Head of caudate nucleus (tissue), 42 donors: ENCODE measurements at regions not wholly inside any gene's neighbourhood (a gene's known extent, or its start where the extent isn't known, plus 50 kb on each side); places are given as distances from the start of the nearest gene placed in this dataset.
A peak's percentile ranks its signal among the peaks of the same experiment; 100 is the strongest.

Source experiments
- DNase-seq, 42 donors: peaks; one replicate each; pipeline versions ENCODE4 v3.0.0 to v3.0.0-alpha.2; 2020 to 2021; ENCODE audit warnings: mixed read lengths in 7 of 42
- intact Hi-C: fragments of 100-400 bp; cut with DNase I; formaldehyde crosslinking; loops from one replicate; pipeline ENCODE4 v1.15.0; 2022

DNA sequence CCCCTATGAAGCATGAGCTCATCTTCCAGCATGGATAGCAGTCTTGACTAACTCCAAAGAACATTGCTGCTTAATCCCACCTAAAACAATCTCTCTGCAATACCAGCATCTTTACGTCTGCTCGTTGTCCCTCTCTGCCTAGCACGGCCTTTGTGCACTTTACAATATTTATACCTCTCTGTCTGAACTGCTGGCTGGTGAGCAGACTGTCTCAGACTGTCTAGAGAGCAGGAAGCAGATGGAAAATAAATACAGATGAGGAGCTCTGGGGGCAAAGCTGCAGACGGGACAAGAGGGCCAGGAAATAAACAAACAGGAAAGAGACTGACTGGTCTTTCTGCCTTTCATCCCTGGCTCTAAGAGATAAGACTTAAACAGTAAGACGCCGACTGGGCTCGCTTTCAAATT, 224.8 kb downstream of the ENC1 start:
- no peak for DNase-seq
- intact Hi-C loops: no loop called here

DNA sequence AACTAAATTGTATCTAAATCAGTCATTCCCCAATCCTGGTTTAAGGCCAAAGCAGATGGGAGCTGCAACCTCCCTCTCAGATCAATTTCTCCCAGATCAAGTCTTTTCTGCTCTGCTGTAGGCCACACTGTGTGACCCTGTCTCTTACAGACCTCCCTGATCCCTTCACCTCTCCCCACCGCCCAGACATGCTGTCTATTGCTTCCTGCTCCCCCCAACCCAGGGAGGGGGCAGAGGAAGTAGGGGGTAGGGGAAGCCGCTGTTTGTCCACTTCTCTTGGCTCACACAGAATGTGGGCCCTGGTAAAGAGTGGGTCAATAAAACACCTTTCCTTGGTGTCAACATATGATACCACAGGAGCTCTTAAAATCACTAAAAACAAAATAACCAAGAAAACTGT, 226.3 kb downstream of the ENC1 start:
- no peak for DNase-seq
- intact Hi-C loops: no loop called here

DNA sequence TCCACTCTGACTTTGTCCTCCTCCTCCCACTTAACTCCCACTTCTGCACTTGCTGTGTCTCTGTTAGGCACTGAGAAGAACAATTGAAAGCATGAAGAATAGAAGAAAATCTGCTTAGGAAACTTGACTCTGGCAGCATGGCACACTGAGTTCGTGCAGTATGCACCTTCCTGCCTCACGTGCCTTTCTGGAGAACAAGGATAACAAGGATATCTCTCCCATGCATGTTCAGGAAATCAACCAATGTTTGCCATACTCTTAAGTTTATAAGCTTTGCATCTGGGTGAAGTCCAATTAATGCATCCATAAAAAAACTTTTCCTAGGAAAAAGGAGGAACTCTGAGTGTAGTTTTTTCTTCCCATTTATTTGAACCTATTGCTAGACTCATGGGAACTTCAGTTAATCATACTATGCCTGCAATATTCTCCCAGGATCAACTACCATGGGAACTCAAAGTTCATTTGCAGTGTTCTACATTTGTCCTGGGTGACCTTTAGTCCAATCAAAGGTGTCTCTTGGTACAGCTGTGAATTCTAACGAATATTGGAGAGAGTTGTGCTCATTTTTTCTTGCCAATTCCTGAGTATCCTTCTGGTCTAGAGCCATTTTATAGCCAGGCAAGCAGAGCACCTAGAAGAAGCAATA, 227.0 kb downstream of the ENC1 start:
- DNase-seq: no peak
- intact Hi-C loops: no loop called here

DNA sequence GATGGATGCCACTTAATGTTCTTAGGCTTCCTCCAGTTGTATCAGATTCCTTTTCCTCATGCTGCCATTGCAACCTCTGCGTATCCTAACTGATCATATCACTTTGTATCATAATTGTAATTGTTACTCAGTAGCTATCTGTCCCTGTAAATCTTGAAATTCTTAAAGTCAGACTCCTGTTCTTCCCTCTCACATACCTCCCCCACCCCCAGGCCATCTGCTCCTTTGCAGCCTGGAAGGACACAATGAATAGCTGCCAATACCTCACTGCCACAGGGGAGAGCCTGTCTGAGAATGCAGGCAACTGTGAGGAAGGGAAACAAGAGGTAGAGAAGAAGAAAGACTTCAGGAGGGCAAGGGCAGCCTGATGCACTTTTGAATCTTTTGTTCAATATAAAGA, 228.5 kb downstream of the ENC1 start:
- DNase-seq: no peak
- intact Hi-C loops: no loop called here

DNA sequence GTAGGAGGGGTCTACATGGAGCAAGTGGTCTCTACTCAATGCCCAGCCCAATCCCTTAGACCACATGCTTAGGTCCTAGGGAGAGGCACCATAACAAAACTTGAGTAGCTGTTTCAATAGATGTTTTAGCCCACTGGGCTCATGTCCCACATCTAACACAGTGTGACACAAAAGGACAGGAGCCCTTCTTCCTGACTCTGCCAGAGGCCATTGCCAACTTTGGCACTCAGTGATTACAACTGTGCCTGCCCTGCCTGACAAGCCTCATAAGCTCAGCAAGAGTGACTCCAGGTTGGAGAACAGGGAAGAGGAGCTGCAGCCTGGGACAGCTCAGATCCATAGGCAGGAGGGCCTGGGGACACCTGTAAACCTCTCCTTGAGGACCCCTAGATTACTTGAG, 230.8 kb downstream of the ENC1 start:
- intact Hi-C loops: no loop called here
- DNase-seq: no peak

DNA sequence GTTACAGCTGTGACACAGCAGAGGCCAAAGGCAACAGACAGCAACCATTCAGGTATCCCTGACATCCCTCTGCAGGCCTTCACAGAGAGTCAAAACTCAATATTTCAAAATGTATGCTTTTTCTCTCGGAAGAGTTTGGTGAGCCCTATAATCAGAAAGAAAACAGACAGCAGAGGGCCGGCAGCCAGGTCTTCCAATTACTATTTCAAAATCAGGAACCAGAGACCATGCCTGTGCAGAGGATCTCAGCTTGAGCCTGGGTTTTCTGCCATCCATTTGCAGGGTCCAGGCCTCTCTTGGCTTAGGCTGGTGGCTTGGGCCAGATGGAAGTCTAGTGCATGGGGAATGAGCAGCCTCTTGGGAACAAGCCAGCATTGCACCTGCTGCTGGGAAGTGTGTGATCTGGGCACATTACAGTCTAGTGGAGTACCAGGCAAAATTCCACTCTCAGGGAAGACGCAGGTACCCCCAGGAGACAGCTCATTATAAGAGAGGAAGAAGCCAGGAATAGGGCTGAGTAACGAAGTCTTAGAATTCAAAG, 231.3 kb downstream of the ENC1 start:
- DNase-seq: no peak
- intact Hi-C loops: no loop called here

DNA sequence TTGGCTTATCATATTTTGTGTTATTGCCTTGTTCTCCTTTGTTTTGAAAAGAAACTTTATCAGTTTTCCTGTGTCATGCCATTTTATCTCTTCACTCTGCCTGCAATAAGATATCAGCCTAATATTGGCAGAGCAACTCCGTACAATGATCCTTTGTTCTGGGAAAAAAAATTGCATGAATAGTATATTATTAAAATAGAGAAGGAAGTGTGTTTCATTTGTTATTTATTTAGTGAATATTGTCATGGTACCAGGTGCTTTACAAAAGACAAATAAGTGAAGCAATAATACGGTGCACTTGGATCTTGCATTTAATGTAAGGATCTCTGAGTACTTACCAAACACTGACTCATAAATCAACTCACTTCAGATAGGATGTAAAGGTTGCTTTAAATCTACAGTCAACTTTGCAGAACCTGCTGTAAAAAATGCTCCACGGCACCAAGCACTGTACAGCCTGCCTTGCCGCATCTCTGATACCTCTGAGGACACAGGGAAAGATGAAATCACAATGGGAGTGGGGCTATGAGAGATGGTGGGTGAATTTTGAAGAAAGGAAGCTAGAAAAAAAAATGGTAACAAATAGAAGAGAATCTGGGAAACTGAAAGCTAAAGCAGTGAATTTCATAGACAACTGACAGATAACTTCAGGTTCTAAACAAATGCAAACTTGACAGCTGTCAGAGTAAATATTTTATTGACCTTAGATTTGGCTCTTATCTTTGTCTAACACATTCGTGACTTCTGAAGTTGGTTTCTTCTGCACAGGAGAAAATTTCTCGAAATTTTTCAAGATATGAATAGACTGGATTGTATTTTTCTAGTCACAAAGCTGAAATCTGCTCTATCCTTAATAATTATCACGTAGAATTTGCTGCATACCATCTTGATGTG, 232.1 kb downstream of the ENC1 start:
- intact Hi-C loops: no loop called here
- DNase-seq: no peak

DNA sequence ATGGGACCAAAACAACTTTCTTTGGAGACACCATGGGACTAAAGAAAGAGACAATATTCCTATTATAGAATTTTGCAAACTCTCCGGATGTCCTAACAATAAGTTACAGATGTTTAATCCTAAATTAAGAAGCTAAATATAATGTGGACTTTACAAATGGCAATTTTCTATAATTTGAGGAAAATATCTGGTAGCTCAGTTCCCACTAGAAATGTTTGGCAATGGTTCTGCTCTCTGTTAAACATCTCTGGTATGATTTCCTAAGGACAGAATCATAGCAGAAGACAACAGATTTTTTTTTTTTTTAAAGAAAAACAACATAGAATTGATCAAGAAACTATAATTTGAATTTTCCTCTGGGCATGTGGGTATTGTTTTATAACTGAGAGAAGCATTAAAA, 232.8 kb downstream of the ENC1 start:
- DNase-seq: no peak
- intact Hi-C loops: no loop called here

DNA sequence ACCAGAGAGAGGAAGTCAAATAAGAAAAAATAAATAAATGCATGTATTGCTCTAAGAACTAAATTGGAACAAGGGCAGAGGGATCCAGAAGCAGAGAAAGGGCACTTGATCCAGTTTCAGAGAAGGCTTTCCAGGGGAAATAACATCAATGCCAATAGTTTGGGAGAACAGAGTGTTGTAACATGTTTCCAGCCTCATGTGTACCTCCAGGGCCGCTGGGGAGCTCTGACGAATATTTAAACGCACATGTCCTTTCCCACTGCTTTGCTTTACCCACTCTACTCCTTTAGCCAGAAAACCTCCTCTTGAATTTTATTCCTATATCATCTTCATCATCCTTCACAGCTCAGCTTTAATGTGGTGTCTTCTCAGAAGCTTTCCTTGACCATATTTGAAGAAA, 233.7 kb downstream of the ENC1 start:
- intact Hi-C loops: no loop called here
- no peak for DNase-seq

DNA sequence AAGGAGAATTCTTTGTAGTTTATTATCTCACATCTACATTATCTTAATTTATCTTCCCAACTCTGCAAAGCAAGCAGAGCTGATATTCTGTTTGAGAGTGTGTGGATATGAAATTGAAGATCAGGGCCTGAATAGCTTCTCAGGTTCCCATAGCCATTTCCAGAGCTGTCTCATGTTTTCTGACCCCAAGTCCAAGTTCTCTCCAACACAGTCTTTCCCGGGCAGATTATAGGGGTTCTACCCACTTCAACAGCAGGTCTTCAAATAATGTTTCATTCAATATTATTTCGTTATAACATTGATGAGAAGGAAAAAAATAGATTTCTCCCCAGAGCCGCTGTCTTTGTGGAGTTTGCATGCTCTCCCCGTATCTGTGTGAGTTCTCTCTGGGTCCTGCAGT, 234.9 kb downstream of the ENC1 start:
- DNase-seq: no peak
- intact Hi-C loops: no loop called here

DNA sequence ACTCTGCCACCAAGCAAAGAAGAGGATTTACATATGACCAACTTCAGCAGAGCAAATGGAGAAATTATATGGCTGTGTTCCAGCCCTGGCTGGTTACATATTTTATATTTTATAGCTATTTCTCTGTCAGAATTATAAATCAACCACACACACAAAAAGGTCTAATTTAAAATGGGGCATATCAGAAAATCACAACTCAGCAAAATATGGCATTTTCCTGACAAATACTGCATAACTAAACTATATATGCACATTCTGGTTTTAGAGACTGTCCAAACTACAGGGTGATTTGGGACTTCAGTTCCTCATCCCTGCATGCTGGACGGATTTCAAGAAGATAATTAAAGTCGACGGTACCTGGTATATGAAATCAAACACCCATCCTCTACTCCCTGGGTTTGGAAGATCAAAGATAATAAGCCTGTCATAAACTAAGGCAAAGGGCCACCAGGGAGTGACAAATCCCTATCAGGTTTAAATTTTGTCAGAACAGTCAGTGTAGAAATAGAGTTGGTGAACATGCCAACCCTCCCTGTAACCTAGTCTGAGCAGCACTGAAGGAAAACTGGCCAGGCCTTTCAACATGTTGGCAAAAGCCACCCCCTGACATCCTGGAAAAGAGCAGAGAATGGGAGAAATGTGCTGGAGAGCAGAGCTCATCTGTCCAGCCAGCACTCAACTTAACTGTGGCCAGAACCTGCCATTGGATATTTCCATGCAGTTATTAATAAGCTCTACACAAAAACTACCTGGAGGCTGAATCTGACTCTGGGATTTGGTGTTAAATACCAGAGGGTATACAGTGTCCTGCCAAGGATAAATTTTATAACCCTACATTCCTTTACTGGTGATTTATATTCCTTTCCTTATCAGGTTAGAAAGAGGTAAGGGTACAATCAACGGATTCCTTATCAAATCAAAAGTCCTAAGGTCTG, 235.7 kb downstream of the ENC1 start:
- intact Hi-C loops: no loop called here
- DNase-seq: no peak

DNA sequence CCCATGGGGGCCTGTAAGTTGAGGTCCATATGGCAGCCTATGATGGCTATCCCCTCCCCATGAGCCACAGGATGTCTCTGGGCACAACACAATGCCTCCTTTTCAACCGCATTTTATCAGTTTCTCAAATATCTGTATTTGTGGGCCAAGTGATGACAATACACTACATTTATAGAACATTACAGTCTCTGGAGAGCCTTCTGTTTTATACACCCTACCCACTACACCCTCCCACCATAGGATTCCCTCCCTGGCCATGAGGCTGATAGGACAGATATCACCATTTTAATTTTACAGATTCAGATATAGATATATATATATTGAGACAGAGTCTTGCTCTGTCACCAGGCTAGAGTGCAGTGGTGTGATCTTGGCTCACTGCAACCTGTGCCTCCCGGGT, 236.8 kb downstream of the ENC1 start:
- DNase-seq: no peak

DNA sequence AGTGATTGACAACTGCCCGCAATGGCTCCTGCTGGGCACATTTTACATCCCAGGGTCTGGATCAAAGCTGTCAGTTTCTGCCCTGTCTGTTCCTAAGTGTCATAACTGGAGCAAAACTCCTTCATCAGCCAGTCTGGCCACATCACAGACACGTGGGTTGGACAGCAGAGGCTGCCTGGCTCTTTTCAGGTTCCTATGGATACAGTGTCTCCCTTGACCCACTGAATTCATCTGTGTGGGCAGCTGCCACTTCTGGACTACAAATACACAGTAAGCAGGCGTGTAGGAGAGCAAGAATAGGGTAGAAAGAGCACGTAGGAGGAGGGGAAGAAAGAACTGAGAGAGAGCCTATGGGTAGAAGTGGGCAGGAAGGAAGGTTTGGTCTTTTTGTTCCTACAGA, 238.0 kb downstream of the ENC1 start:
- intact Hi-C loops: no loop called here
- peak in 2 of 42 donors; percentile 10 to 13 for DNase-seq

More for the DNA sequence above, 236.8 kb downstream of the ENC1 start:
- intact Hi-C loops: no loop called here

DNA sequence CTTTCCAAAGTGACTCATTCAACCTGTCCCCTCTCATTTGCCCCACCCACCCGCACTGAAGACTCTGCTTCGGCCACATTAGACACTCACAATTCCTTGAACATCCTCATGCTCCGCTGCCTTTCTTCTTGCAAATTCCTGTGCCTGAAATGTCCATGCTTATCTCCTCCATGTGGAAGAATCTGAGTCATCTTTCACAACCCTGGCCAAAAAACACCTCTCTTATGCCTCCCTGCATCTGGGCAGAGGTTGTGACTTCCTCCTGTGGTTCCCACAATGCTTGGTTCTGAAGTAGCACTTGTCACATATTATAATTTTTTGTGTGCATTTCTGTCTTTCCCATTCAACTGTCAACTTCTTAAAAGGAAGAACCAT, 238.6 kb downstream of the ENC1 start:
- intact Hi-C loops: no loop called here
- no peak for DNase-seq

DNA sequence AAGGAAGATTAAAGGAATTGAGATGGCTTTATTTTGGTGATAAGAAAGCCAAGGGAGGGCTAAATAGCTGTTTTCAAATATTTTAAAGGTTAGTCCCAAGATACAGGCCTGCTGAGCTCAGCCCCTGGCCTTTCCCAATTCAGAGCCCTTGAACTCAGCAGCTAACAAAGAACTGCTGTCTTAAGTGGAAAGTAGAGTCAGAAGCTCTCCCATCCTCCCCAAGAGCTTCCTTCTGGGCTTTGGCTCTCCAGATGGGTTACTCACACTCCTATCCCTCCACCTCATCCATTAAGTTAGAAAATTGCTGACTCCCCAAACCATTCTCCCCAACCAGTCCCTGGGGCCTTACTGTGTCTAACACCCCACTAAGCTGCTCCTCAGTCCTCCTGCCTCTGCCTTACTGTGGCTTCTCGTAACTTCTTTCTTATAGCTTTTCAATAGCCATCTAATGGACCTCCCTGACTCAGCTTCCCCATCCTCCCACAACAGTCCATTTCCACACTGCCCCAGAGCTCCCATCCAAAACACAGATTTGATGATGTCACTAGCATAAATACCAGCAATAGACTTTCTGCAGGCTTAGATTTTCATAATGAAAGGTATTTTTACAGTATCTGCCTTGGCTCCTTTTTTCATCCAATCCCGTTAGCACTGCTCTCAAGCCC, 239.1 kb downstream of the ENC1 start:
- DNase-seq: no peak
- intact Hi-C loops: no loop called here

DNA sequence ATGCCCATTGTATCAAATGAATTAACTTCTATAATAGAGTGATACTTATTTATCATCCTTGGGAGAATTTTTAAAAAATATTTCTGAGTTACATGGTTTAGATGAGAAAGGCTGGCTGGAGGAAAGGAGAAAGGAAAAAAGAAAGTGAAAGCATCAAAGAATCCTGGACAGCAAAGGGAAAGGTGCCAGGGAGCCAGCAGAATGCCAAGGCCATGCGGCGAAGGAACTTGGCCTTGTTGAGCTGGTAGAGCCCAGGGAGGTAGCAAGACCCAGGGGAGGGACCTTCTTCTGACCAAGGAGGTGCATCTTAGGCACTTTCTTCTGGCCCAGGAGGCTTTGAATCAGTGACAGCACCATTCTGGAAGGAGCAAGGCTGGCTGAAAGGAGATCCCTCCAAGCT, 240.5 kb downstream of the ENC1 start:
- peak in 1 of 42 donors; percentile 19 for DNase-seq
- intact Hi-C loops: no loop called here

DNA sequence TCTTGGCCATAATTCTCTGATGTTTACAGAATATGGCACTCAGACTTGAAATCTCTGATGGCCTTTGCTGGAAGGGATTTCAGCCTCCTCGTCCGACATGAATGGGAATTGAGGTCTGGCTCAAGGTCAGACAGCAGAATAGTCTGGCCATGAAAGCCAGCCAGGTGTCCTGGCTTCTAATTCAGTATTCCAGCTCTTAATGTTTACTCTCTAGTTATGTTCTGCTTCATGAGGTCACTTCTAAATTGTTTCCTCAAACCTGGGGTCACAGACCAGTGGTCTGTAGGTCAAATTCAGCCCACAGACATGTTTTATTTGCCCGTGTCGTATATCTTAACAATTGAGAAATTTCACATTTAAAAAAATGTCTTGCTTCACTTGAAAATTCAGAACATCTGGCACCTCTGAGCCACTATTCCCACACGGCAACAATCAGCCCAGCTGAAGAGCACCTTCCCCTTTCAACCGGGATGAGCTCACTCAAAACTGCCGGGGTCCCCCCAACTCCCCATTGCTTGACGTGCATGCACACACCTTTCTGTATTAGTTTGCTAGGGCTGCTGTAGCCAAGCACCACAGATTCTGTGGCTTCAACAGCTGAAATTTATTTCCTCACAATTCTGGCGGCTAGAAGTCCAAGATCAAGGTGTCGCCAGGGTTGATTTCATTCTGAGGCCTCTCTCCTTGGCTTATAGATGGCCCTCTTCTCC, 243.5 kb downstream of the ENC1 start:
- DNase-seq: no peak
- intact Hi-C loops: no loop called here
